NCI-H226 (cell line): ENCODE measurements at regions not wholly inside any gene's neighbourhood (a gene's known extent, or its start where the extent isn't known, plus 50 kb on each side); places are given as distances from the start of the nearest gene placed in this dataset.
"Not testable (repeated sequence)": the region's sequence is repeated elsewhere in the genome, so short reads cannot be mapped to it uniquely, and the experiment has no call there.

Source experiments
- DNase-seq: peaks from one replicate; pipeline ENCODE4 v3.0.0-alpha.2; 2015

- DNase-seq, result no peak
Measured at GRCh38 chrX:69431420-69431819, 72.7 kb upstream of the NALF2 start.

GRCh38 chrX:69430785-69431184 lies 73.3 kb upstream of the NALF2 start:
- DNase-seq, result no peak

- DNase-seq, result no peak
Measured at GRCh38 chrX:69429339-69430015, 74.6 kb upstream of the NALF2 start.

GRCh38 chrX:69428216-69428615 lies 75.9 kb upstream of the NALF2 start:
- DNase-seq, result no peak

GRCh38 chrX:69424910-69425309 lies 79.2 kb upstream of the NALF2 start:
- no peak for DNase-seq

GRCh38 chrX:69424161-69424560 lies 80.0 kb upstream of the NALF2 start:
- DNase-seq, result no peak

- DNase-seq, result not testable (repeated sequence)
Measured at GRCh38 chrX:69422208-69422607, 81.9 kb upstream of the NALF2 start.

- no peak for DNase-seq
Measured at GRCh38 chrX:69415698-69416097, 88.4 kb upstream of the NALF2 start.

- DNase-seq, result no peak
Measured at GRCh38 chrX:69412661-69413060, 91.5 kb upstream of the NALF2 start.

GRCh38 chrX:69398881-69399280 lies 105.2 kb upstream of the NALF2 start:
- no peak for DNase-seq

GRCh38 chrX:69396916-69397315 lies 107.2 kb upstream of the NALF2 start:
- DNase-seq, result no peak

- DNase-seq, result no peak
Measured at GRCh38 chrX:69395306-69395705, 108.8 kb upstream of the NALF2 start.

- no peak for DNase-seq
Measured at GRCh38 chrX:69389101-69389501, 115.0 kb upstream of the NALF2 start.

- DNase-seq, result no peak
Measured at GRCh38 chrX:69388526-69388925, 115.6 kb upstream of the NALF2 start.

- no peak for DNase-seq
Measured at GRCh38 chrX:69387567-69388487, 116.3 kb upstream of the NALF2 start.

GRCh38 chrX:69386681-69387080 lies 117.4 kb upstream of the NALF2 start:
- no peak for DNase-seq

GRCh38 chrX:69379412-69379811 lies 124.7 kb upstream of the NALF2 start:
- DNase-seq, result no peak

- no peak for DNase-seq
Measured at GRCh38 chrX:69374569-69374968, 129.6 kb upstream of the NALF2 start.

- DNase-seq, result no peak
Measured at GRCh38 chrX:69372435-69372834, 131.7 kb upstream of the NALF2 start.

- DNase-seq, result no peak
Measured at GRCh38 chrX:69371159-69371558, 133.0 kb upstream of the NALF2 start.

- DNase-seq, result no peak
Measured at GRCh38 chrX:69369999-69370398, 134.1 kb upstream of the NALF2 start.

GRCh38 chrX:69366183-69366582 lies 137.9 kb upstream of the NALF2 start:
- no peak for DNase-seq

GRCh38 chrX:69365755-69366154 lies 138.4 kb upstream of the NALF2 start:
- no peak for DNase-seq

- no peak for DNase-seq
Measured at GRCh38 chrX:69365349-69365748, 138.8 kb upstream of the NALF2 start.
